HG02981 (cell line): ENCODE measurements at regions not wholly inside any gene's neighbourhood (a gene's known extent, or its start where the extent isn't known, plus 50 kb on each side); places are given as distances from the start of the nearest gene placed in this dataset.

ENCODE experiments used
- ATAC-seq: cut with Tn5 transposase; IDR thresholded peaks from one replicate; pipeline ENCODE4 v1.9.1; 2021; ENCODE audit warnings: mild to moderate bottlenecking, moderate library complexity; ENCODE audit not compliant: unreplicated experiment

DNA sequence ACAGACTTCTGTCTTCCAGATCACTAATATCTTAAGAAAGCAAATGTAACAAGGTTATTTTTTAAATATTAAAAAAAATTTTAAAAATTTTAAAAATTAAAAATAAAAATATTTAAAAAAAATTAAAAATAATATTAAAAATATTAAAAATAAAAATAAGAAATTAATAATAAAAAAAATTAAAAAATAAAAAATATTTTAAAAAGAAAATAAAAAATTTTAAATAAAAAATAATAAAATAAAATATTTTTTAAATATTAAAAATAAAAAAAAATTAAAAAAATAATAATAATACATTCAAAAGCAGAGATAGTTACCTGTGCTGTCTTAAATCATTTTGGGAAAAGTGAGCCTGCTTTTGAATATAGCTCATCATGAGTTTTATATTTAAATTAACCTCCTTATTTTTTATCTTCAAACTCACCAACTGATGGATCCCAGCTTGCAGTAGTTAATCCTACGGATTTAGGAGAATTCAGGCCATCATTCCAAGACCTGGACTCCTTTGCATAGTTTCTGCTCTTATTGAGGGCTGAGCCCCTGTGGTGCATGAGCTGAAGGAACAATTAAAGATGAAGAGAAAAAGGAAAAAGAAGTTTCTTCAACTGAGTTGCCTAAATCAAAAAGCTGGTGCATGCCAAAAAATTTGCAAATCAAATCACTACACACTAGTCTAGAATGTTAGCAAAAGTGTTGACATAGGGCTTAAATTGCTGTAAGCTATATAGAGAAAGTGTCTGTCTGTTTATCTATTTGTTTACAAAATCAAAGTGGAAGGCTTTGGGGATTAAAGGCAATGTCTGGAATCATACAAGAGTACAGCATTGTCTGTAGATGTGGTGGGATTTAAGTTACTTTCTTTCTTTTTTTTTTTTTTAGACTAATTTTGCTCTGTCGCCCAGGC, 50.5 kb upstream of the ZNF438 start:
- no peak for ATAC-seq

DNA sequence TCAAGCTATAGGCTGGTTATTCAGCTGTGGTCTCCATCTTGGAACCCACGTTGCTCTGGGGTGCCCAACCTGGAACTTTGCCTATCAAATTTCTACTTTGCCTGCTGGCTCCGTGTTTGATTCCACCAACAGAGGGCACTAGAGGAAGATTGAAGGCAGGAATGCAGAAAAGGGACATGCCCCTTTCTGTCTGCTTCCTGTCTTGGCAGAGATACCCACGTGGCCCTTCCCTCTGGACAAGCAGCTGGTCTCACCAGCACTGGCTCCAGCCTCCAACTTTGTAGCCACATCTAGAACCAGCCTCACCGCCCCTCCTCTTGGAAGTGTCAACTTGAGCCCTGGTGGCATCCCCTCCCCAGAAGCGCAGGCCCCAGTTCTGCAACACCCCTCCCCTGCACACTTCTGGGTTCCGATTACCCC, 52.1 kb upstream of the ZNF438 start:
- no peak for ATAC-seq

DNA sequence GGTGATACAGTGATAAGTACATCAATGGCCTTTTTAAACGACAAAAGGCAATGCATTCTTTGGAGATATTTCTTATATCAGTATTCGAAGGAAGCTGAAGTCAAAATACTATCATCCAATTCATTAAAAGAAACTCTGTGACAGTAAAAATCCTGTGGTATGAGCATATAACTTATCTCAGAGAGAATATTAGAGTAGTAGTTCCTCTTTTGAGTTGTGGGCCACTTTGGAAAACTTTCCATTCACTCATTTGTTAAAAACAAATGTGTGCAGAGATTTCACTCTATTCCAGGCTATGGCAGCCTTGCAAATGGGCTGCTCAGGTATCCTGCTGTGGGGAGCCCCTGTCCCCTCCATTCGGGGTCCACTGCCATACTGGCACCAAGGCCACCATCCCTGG, 55.3 kb upstream of the ZNF438 start:
- ATAC-seq = no peak

DNA sequence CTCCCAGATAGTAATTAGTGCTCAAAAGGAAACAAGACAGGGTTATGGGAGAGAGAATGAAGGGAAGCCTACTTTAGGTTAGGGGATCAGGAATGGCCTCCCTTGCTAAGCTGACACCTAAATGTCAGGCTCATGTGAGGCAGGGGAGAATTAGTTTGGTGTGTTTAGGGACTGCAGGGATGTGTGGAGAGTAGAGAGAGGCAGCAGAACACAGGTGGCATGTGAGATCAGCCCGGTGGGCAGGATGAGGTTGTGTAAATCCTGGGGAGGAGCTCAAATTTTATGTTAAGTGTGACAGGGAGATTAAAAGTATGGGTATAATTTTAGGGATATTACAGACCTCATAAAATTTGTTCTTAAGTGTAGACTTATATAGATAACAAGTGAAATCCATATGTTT, 56.2 kb upstream of the ZNF438 start:
- ATAC-seq = no peak

DNA sequence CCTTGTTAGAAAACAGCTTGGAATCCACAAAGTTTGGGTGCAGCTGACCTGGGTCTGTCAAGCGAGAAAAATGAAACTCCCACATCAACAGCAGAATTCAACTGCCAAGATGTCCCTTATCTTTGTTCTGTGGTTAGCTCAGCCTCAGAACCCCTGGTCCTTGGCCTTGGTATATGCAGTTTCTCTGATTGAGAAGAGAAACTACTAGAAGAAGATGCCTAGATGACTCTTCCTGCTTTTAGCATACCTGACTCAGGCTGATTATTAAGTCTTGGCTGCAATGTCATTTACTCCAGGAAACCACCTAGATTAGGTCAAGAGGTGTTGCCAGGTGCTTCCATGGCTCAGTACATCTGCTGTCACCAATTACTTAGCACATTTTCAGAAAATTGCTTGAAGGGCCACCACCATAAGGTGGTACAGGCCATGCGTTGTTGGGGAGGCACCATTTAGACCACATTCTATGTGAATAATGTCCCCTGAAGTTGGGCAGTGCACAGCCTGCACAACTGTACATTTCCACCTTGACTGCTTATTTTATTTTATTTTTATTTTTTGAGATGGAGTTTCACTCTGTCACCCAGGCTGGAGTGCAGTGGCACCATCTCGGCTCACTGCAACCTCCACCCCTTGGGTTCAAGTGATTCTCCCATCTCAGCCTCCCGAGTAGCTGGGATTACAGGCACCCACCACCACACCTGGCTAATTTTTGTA, 59.4 kb upstream of the ZNF438 start:
- ATAC-seq = no peak

DNA sequence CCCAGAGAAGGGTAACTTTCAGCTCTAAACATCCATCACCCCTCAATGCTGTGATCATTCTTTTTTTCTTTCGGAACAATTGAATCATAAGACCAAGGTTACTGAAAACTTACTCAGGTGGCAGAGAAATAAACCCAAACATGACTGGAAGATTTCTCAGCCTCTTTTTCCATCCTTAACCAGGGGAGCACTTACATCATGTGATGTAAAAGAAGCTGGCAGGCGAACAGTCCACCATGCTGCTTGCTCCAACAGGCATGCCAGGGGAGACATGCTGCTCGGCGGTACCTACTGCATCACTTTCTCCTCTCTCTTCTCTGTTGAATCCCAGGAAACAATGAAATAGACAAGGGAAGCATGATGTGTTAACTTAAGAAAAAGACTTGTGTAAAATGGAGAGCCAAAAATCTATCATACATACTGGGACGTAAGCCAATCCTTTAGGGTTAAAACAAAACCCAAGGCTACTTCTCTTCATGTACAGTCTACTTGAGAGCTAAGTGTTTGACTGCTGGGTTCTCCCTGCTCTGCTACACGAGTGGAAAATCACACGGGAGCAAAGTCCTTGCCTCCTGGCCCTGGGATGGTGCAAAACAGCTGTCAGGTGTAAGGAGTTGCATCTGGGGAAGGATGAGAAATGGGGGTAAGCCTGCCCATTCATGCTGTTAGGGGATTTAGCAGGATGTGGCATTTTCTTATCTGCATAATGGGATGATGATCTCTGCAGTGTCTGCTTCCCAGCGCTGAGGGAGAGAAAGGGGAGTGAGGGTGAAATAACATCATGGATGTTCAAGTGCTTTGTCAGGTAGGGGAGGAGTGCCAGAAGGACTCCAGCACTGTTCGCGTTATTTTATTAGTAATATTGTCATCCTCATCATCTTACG, 64.3 kb upstream of the ZNF438 start:
- no peak for ATAC-seq

DNA sequence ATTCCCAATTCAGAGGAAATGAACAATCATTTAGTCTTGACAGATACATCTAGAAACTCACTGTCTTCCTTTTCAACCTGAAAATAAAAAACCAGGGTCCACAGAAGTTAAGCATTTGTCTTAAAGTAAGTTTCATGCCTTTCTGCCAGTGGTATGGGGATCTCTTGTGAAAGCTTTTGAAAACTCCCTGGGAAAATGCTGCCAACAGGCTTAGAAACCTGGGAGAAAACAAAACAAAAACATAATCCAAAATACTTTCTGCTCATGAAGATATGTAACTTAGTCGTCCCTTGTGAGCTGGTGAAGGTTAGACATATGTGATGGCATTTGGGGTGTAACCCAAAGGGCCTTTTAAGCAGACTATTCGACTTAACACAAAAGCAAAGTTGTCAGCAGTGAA, 66.4 kb upstream of the ZNF438 start:
- no peak for ATAC-seq

DNA sequence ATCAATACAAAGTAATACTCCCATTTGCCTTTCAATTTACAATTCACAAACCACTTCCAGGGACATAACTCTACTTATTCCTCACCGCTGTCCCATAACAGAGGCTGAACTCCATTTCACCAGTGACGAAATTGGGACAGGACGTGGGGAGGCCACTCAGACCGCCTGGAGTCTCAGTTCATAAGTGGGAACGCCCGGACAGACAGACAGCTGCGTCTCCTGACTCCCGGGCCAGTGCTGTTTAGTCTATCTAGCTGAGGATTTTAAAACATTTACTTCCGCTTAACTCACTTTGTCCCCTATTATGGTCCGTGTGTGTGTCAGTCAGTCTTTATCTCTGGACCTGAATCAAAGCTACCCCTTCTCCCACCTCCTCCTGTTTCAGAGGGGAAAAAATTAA, 67.4 kb upstream of the ZNF438 start:
- ATAC-seq = no peak

DNA sequence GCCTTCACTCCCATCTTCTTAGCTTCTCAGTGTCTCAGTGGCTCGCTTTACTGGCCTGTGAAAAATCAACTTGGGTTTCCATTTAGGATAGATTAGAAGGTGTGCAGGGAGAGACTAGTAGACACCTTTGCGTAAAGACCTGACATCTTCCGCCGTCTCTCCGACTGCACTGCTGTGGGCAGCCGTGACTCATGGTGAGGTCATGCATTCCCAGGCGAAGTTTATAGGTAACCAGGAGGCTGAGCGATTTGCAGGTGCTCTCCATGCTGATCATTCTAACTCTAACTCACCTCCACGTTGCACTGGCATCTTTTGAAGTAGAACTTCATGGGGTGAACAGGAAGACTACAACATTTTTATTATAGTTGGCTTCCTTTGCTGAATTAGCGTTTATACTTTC, 68.0 kb upstream of the ZNF438 start:
- ATAC-seq = no peak

DNA sequence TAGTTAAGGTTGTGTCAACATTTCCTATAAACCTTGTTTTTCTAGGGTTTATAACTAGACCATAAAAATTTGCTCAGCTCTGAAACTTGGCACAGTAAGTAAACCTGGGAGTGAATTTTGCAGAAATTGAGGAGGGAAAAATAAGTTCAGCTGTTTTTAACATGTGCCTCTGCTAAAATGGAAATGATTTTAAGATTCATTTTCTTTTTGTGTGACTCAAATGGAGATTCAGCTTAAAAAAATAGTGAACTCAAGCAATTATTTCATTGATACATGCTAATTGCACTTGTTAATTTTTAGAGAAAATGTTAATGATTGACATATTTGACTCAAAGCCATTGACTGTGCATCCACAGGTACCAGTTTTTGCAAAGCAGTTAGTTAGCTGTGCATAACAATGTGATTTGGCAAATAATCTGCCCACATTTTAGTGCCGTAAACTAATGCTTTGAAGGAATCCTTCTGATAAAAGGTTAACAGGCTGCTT, 68.5 kb upstream of the ZNF438 start:
- no peak for ATAC-seq

DNA sequence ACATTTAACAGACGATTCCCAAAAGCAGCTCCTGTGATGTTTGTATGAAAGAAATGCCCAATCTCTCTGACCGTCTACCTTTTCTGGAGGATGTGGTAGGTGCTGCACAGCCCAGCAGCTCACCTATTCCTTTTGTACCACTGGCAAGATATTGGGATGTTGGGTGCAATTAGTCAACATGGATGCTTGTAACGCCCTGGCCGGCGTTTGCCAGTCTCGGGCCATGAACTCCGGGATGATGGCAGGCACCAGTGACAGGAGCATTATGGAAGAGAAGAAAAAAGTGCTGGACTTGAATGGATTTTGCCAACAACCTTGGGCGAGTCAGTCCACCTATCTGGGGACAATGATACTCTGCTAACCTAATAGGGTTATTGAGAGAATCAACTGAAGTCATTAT, 69.0 kb upstream of the ZNF438 start:
- ATAC-seq = no peak

DNA sequence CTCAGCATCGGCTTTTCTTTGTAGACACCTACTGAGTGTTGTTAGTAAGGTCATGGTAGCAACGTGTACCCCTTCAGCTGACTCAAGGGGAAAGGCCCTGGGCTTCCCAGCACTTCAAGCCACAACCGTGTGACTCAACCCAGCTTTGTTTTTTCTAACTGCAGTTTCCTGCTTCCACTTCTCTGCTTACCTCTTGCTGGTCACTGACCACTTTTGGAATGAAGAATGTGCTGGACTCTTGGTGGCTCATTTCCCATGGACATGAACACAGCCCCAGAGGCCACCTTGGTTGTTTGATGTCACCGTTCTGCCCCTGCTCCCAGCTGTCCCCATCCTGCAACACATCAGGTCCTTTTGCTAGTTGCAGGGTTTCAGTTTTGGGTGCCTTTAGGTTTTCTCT, 69.5 kb upstream of the ZNF438 start:
- ATAC-seq = peak; percentile 68

DNA sequence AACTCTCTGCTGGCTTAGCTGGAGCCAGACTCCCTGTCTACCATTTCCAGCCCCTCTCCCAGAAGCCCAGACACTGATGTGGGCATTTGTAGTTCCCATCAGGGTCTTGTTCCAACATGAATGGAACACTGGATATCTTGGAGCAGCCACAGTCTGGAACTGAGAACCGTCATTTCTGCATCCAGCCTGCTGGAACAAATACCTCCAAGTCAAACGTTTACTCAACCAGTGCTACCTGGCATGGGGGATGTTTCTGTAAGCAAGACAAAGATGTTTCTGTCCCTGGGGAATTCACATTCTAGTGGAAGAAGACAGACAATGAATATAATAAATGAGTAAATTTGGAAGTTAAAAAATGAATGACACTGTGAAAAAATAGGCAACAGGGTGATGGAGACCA, 70.8 kb upstream of the ZNF438 start:
- ATAC-seq = no peak

DNA sequence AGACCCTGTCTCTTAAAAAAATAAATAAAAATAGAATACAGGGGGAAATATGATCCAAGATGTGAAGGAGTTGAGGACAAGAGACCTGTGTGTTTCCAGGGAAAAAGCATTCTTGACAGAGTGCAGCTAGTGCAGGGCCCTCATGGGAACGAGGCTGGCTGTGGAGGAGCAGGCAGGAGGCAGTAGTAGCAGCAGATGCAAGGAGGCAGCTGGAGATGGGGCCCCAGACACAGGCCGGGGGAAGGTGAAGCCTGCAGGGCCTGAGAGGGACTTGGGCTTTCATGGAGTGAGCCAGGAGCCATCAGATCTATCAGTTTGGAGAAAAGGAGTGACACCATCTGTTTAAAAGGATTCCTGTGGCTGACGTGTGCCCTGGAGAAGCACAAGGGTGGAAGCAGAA, 71.4 kb upstream of the ZNF438 start:
- ATAC-seq = no peak

DNA sequence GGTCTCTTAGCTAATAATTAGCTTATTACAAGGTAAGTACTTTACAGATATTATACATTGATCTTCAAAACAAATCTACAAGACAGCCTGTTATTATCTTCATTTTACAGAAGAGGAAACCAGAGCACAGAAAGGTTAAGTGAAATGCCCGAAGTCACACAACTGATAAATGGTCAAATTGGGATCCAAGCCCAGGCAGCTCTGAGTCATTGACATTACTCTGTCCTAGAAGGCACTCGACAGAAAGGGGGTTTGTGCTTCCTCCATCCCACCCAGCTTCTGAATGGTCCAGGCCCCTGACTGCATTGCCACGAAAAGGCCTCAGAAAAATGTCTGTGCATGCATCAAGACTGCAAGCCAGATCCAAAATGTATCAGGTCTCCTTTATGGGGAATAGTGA, 81.3 kb upstream of the ZNF438 start:
- no peak for ATAC-seq

DNA sequence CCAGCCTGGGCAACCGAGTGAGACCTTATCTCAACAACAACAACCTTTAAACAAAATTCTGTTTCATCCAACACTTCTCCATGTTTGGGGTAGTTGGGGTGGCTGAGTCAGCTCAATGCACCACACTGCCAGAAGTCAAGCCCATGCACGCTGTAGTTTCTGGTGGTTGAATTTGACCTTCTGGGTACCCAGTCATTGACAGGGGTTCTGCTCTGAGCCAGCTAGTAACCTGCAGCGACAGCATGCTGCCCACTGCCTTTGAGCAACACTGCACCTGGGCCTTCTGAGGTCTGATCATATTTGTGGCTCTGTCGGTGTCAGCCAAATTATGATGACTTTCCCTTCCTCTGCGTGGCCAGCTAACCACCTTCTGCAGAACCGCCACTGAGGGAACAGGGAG, 84.6 kb upstream of the ZNF438 start:
- ATAC-seq = no peak

DNA sequence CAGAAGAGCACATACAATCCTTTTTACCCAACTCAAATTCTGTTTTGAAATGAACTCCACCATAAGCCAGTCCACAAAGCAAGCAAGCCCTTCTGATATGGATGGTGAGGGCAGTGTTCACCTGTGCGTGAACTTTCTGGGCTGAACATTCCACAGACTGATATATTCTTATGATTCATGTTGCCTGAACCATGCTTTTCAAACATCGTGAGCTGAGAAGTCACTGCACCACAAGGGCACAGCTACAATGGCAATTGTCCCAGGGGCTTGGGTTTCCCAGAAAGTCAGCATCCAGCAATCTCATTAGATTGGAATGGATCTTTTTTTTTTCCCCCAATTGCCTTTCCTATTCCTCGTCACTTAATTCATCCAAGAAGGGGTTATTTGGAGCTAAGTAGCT, 86.9 kb upstream of the ZNF438 start:
- no peak for ATAC-seq

DNA sequence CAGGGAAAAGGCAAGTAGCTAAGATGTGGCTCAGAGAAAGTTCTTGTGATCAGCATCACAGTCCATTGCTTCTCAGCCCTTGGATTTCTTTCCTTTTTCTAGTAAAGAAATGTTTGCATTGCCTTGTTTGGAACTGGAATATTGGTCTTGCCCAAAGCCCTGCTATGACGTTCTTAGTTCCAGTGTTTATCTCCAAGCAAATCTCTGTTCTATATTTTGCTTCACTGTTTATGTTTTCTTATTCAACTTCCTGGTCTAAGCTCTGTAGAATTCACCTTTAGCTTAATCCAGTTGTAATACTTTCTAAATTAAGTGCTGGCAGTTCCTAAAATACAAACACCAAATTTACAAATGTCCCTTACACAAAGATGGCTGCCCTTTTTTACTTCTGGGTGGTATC, 88.7 kb upstream of the ZNF438 start:
- no peak for ATAC-seq

DNA sequence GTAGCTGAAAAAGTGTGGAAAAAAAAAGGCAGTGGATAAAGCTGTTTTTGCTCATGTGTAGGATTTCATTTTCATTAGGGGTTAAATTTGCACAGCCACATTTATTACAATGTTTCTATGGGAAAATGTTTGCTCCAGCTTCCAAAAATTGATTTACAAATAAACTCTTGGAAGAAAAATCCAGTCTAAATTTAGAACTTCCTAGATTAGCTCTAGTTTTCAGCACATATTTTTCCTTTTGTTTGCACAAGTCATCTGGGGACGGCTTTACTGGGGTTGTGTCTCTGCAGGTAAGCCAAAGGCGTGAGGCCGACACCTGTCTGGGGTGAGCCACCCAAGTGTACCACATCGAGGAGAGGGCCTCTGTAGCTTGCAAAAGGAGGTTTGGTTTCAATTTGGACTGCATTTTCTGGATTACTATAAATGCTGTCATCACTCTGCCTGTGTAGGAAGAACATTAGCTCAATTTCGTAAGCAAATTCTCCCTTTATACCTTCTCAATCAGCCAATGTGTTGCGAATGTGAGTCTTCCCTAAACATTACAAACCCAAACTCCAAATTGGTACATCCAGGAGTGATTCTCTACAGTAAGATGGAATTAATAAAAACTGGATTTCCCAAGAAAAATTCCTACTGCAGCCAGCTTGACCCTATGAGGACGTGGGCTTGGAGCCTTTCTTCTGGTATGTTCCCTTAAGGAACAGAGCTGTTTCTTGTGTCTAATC, 89.5 kb upstream of the ZNF438 start:
- no peak for ATAC-seq

DNA sequence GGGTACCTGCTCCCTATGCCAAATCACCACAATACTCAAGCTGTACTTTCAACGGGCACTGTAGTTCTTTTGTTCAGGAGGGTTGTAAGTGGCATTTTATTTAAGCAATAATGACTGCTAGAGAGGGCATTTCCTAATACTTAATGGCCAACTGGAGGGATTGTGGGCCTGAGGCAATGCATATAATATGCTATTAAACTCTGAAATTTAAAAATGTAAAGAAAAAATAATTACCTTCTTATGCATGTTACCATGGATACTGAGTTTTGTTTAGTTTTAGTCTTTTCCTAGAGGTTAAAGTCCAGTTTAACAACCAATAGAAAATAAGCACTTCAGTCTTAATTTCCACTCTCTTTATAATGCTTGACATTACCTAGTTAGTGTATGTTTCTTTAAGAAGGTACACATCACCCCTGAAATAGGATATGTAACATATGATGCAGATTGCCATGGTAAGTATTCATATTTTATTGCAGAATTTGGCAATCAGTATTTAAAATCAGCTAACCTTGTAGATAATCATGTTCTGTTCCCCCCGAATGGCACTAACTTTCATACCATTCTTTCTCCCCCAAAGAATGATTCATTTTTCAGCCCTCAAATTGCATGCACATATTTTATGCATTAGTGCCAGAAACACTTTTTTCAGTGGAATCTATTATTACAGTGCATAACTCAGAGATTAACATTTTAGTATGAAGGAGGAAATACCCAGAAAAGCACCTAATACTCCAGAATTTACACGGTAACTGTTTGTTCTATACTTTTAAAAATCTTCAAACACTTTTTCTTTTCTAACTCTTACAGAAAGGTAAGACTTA, 90.3 kb upstream of the ZNF438 start:
- no peak for ATAC-seq
